Testis (tissue), 2 donors: ENCODE measurements at regions not wholly inside any gene's neighbourhood (a gene's known extent, or its start where the extent isn't known, plus 50 kb on each side); places are given as distances from the start of the nearest gene placed in this dataset.

Experiments
- POLR2A ChIP-seq: fragments of 450-650 bp; IDR thresholded peaks from one replicate; pipeline ENCODE4 v1.6.1; 2017; ENCODE audit warnings: antibody characterized with exemption, mild to moderate bottlenecking, moderate library complexity
- TF ChIP-seq, protein P1 (sequence below), 3 experiments: fragments of 450-650 bp in 2 of 3; fragments of 200-600 bp in 1 of 3; sonication (generic) in 1 of 3; IDR thresholded peaks; one replicate each; pipeline ENCODE4 v1.5.1; 2016 to 2019; ENCODE audit warnings: antibody characterized with exemption in 3 of 3, mild to moderate bottlenecking in 2 of 3, moderate library complexity in 1 of 3

DNA sequence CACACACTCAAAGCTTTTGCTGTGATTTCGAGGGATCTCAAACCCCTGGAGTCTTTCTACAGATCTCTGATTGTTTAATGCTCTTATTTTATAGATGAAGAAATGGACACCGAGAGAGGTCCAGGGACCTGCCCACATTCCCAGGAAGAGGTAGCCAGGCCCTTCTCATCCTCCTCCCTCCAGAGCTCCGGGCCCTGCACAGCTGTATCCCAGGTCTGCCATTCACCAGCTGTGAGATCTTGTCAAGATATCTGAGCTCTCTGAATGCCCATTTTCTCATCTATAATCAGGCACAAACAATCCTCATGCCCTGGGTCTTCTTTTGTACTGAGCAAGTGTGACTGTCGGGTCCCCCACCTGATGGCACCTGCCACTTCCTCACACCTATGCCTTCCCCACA, 98.2 kb upstream of the ALX4 start:
- TF ChIP-seq, protein P1, sequence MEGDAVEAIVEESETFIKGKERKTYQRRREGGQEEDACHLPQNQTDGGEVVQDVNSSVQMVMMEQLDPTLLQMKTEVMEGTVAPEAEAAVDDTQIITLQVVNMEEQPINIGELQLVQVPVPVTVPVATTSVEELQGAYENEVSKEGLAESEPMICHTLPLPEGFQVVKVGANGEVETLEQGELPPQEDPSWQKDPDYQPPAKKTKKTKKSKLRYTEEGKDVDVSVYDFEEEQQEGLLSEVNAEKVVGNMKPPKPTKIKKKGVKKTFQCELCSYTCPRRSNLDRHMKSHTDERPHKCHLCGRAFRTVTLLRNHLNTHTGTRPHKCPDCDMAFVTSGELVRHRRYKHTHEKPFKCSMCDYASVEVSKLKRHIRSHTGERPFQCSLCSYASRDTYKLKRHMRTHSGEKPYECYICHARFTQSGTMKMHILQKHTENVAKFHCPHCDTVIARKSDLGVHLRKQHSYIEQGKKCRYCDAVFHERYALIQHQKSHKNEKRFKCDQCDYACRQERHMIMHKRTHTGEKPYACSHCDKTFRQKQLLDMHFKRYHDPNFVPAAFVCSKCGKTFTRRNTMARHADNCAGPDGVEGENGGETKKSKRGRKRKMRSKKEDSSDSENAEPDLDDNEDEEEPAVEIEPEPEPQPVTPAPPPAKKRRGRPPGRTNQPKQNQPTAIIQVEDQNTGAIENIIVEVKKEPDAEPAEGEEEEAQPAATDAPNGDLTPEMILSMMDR (IDR thresholded peaks at IDR 0.05) = no peak
- TF ChIP-seq POLR2A = no peak
